ENCODE measurements at regions not wholly inside any gene's neighbourhood (a gene's known extent, or its start where the extent isn't known, plus 50 kb on each side); places are given as distances from the start of the nearest gene placed in this dataset.

GRCh38 chr6:95767897-95768463, 190.6 kb downstream of the MANEA start:
- TF ChIP-seq CTCF (IDR thresholded peaks at IDR 0.05; ENCODE audit: low read depth, low read length): no peak
- no peaks in the 10 kb centered on the region for H3K4me1 ChIP-seq (ENCODE audit: low read length)
- H3K9me3 ChIP-seq (ENCODE audit: insufficient read depth, low read length): no peaks in the 10 kb centered on the region
- H3K4me2 ChIP-seq (ENCODE audit: low read length): no peak overlapping the region
- H3K9ac ChIP-seq (ENCODE audit: low read length): no peak overlapping the region
- no peaks in the 10 kb centered on the region for H3K79me2 ChIP-seq (ENCODE audit: low read length)
- H3K4me3 ChIP-seq (ENCODE audit: low read length): no peak overlapping the region
- no peak overlapping the region for H3K27ac ChIP-seq (ENCODE audit: low read length)
- no peaks in the 10 kb centered on the region for H3K36me3 ChIP-seq (replicated peaks; ENCODE audit: low read depth, low read length)
- no peak overlapping the region for H2AFZ ChIP-seq (ENCODE audit: low read depth, low read length)
- no peaks in the 10 kb centered on the region for H4K20me1 ChIP-seq (ENCODE audit: insufficient read depth, low read length)
- H3K27me3 ChIP-seq (ENCODE audit: low read depth, low read length): no peaks in the 10 kb centered on the region

GRCh38 chr6:95768539-95768938, 191.2 kb downstream of the MANEA start:
- no peak overlapping the region for H3K4me3 ChIP-seq (ENCODE audit: low read length)
- no peaks in the 10 kb centered on the region for H3K79me2 ChIP-seq (ENCODE audit: low read length)
- TF ChIP-seq EZH2phosphoT487 (IDR thresholded peaks at IDR 0.05; ENCODE audit: low read depth) (no peak), CTCF (IDR thresholded peaks at IDR 0.05; ENCODE audit: low read depth, low read length) (no peak)
- H3K27me3 ChIP-seq (ENCODE audit: low read depth, low read length): no peaks in the 10 kb centered on the region
- no peaks in the 10 kb centered on the region for H3K9me3 ChIP-seq (ENCODE audit: insufficient read depth, low read length)
- H2AFZ ChIP-seq (ENCODE audit: low read depth, low read length): no peak overlapping the region
- H4K20me1 ChIP-seq (ENCODE audit: insufficient read depth, low read length): no peaks in the 10 kb centered on the region
- no peak overlapping the region for H3K27ac ChIP-seq (ENCODE audit: low read length)
- H3K9ac ChIP-seq (ENCODE audit: low read length): no peak overlapping the region
- no peak overlapping the region for H3K4me2 ChIP-seq (ENCODE audit: low read length)
- H3K4me1 ChIP-seq (ENCODE audit: low read length): no peaks in the 10 kb centered on the region
- H3K36me3 ChIP-seq (replicated peaks; ENCODE audit: low read depth, low read length): no peaks in the 10 kb centered on the region

GRCh38 chr6:95777338-95777737, 200.0 kb downstream of the MANEA start:
- Histone ChIP-seq H3K4me3 (ENCODE audit: low read length) (no peak overlapping the region), H3K4me1 (ENCODE audit: low read length) (no peaks in the 10 kb centered on the region), H3K27me3 (ENCODE audit: low read depth, low read length) (no peaks in the 10 kb centered on the region), H3K27ac (ENCODE audit: low read length) (no peak overlapping the region), H3K36me3 (replicated peaks; ENCODE audit: low read depth, low read length) (no peaks in the 10 kb centered on the region), H3K4me2 (ENCODE audit: low read length) (no peak overlapping the region), H3K9me3 (ENCODE audit: insufficient read depth, low read length) (no peaks in the 10 kb centered on the region), H3K79me2 (ENCODE audit: low read length) (no peaks in the 10 kb centered on the region), H4K20me1 (ENCODE audit: insufficient read depth, low read length) (no peaks in the 10 kb centered on the region), H2AFZ (ENCODE audit: low read depth, low read length) (no peak overlapping the region), H3K9ac (ENCODE audit: low read length) (no peak overlapping the region)
- TF ChIP-seq CTCF (IDR thresholded peaks at IDR 0.05; ENCODE audit: low read depth, low read length) (no peak), EZH2phosphoT487 (IDR thresholded peaks at IDR 0.05; ENCODE audit: low read depth) (no peak)

GRCh38 chr6:95780037-95780436, 202.7 kb downstream of the MANEA start:
- no peaks in the 10 kb centered on the region for H3K79me2 ChIP-seq (ENCODE audit: low read length)
- no peaks in the 10 kb centered on the region for H3K4me1 ChIP-seq (ENCODE audit: low read length)
- H2AFZ ChIP-seq (ENCODE audit: low read depth, low read length): no peak overlapping the region
- no peaks in the 10 kb centered on the region for H3K36me3 ChIP-seq (replicated peaks; ENCODE audit: low read depth, low read length)
- H3K9ac ChIP-seq (ENCODE audit: low read length): no peak overlapping the region
- no peaks in the 10 kb centered on the region for H3K27me3 ChIP-seq (ENCODE audit: low read depth, low read length)
- TF ChIP-seq EZH2phosphoT487 (IDR thresholded peaks at IDR 0.05; ENCODE audit: low read depth): no peak
- TF ChIP-seq CTCF (IDR thresholded peaks at IDR 0.05; ENCODE audit: low read depth, low read length): no peak
- H4K20me1 ChIP-seq (ENCODE audit: insufficient read depth, low read length): no peaks in the 10 kb centered on the region
- H3K4me2 ChIP-seq (ENCODE audit: low read length): no peak overlapping the region
- no peak overlapping the region for H3K4me3 ChIP-seq (ENCODE audit: low read length)
- no peak overlapping the region for H3K27ac ChIP-seq (ENCODE audit: low read length)
- H3K9me3 ChIP-seq (ENCODE audit: insufficient read depth, low read length): no peaks in the 10 kb centered on the region

All from OCI-LY3 (cell line).